Dermis microvascular lymphatic vessel endothelial cell (primary cell): ENCODE measurements at regions not wholly inside any gene's neighbourhood (a gene's known extent, or its start where the extent isn't known, plus 50 kb on each side); places are given as distances from the start of the nearest gene placed in this dataset.
"Not testable (repeated sequence)": the region's sequence is repeated elsewhere in the genome, so short reads cannot be mapped to it uniquely, and the experiment has no call there.

Experiments used
- DNase-seq, 2 donors: peaks; one replicate each; pipeline versions ENCODE4 v3.0.0 to v3.0.0-alpha.2; 2010; ENCODE audit warnings: low read depth in 2 of 2

- no peak for DNase-seq
Measured at GRCh38 chr3:5473471-5473870, 286.0 kb downstream of the EDEM1 start.

GRCh38 chr3:5476403-5476802 is 288.9 kb downstream of the EDEM1 start:
- no peak for DNase-seq

GRCh38 chr3:5479229-5479799 is 291.8 kb downstream of the EDEM1 start:
- no peak for DNase-seq

GRCh38 chr3:5480190-5480589 is 292.7 kb downstream of the EDEM1 start:
- no peak for DNase-seq

GRCh38 chr3:5485427-5485826 is 297.9 kb downstream of the EDEM1 start:
- DNase-seq, result no peak

- DNase-seq, result no peak
Measured at GRCh38 chr3:5488771-5489170, 301.3 kb downstream of the EDEM1 start.

- no peak for DNase-seq
Measured at GRCh38 chr3:5489536-5489935, 302.0 kb downstream of the EDEM1 start.

- no peak for DNase-seq
Measured at GRCh38 chr3:5494905-5495519, 307.5 kb downstream of the EDEM1 start.

- no peak for DNase-seq
Measured at GRCh38 chr3:5497497-5497896, 310.0 kb downstream of the EDEM1 start.

GRCh38 chr3:5498981-5499380 is 311.5 kb downstream of the EDEM1 start:
- DNase-seq, result no peak

GRCh38 chr3:5499404-5499803 is 311.9 kb downstream of the EDEM1 start:
- DNase-seq, result no peak

- no peak for DNase-seq
Measured at GRCh38 chr3:5503136-5503535, 315.6 kb downstream of the EDEM1 start.

GRCh38 chr3:5504135-5504534 is 316.6 kb downstream of the EDEM1 start:
- no peak for DNase-seq

- no peak for DNase-seq
Measured at GRCh38 chr3:5505163-5505562, 317.7 kb downstream of the EDEM1 start.

- DNase-seq, result no peak
Measured at GRCh38 chr3:5505997-5506396, 318.5 kb downstream of the EDEM1 start.

GRCh38 chr3:5508860-5509259 is 321.4 kb downstream of the EDEM1 start:
- not testable (repeated sequence) for DNase-seq

- no peak for DNase-seq
Measured at GRCh38 chr3:5510300-5510699, 322.8 kb downstream of the EDEM1 start.

- no peak for DNase-seq
Measured at GRCh38 chr3:5517921-5518320, 330.4 kb downstream of the EDEM1 start.

- DNase-seq, result no peak
Measured at GRCh38 chr3:5520237-5520636, 332.7 kb downstream of the EDEM1 start.

GRCh38 chr3:5523125-5523524 is 335.6 kb downstream of the EDEM1 start:
- no peak for DNase-seq

GRCh38 chr3:5531039-5531438 is 343.5 kb downstream of the EDEM1 start:
- no peak for DNase-seq

GRCh38 chr3:5531741-5532290 is 344.3 kb downstream of the EDEM1 start:
- DNase-seq, result no peak

- DNase-seq, result no peak
Measured at GRCh38 chr3:5540532-5540931, 353.0 kb downstream of the EDEM1 start.
